IMR-90 (cell line): ENCODE measurements at regions not wholly inside any gene's neighbourhood (a gene's known extent, or its start where the extent isn't known, plus 50 kb on each side); places are given as distances from the start of the nearest gene placed in this dataset.

Experiments used
- ATAC-seq: fragments of 200-7000 bp; cut with Tn5 transposase; 2 replicates; pipeline ENCODE4 v1.9.1; 2020; ENCODE audit warnings: low read depth, mild to moderate bottlenecking, moderate library complexity
- BruUV-seq: library from RNA; stranded (reverse); fragments of 400-500 nt; replicated peaks from 2 replicates; lab custom pipeline; 2021; lab: Mats Ljungman, UMichigan
- CTCF ChIA-PET: fragments of 300-600 bp; formaldehyde crosslinking; extraction: SDS; loops from one replicate; lab custom pipeline; 2021; ENCODE audit warnings: antibody characterized with exemption; lab: Yijun Ruan, JAX
- POLR2A ChIA-PET: fragments of 300-600 bp; sonication (Branson Sonifier 250); formaldehyde crosslinking; loops from one replicate; lab custom pipeline; 2022; ENCODE audit warnings: antibody characterized with exemption; ENCODE audit not compliant: unreplicated experiment; lab: Charles Lee
- DNase-seq: peaks from one replicate; pipeline ENCODE4 v3.0.0; 2013
- H2AFZ ChIP-seq: replicated peaks from 2 replicates; pipeline ENCODE3; 2013; ENCODE audit warnings: low read length, mild to moderate bottlenecking; ENCODE audit not compliant: poor library complexity
- H2AK5ac ChIP-seq: 2 replicates; pipeline ENCODE4 v1.6.1; 2013; ENCODE audit warnings: low read depth, low read length, inconsistent platforms
- H2AK9ac ChIP-seq: replicated peaks from 2 replicates; pipeline ENCODE3; 2013; ENCODE audit warnings: mild to moderate bottlenecking, low read depth, low read length, moderate library complexity; ENCODE audit not compliant: poor library complexity
- H2BK120ac ChIP-seq: 2 replicates; pipeline ENCODE4 v1.6.1; 2013; ENCODE audit warnings: low read depth, low read length, inconsistent platforms
- H2BK15ac ChIP-seq: 3 replicates; pipeline ENCODE4 v1.6.1; 2013; ENCODE audit warnings: low read depth, low read length, inconsistent platforms
- H2BK20ac ChIP-seq: 2 replicates; pipeline ENCODE4 v1.6.1; 2013; ENCODE audit warnings: low read depth, mild to moderate bottlenecking, inconsistent platforms, low read length, moderate library complexity
- H2BK5ac ChIP-seq: 2 replicates; pipeline ENCODE4 v1.6.1; 2013; ENCODE audit warnings: mild to moderate bottlenecking, low read depth, low read length, inconsistent platforms; ENCODE audit not compliant: poor library complexity, severe bottlenecking
- H3K14ac ChIP-seq: replicated peaks from 2 replicates; pipeline ENCODE4 v1.6.1; 2013; ENCODE audit warnings: low read depth, low read length, inconsistent platforms
- H3K18ac ChIP-seq: 2 replicates; pipeline ENCODE4 v1.6.1; 2013; ENCODE audit warnings: low read depth, low read length, control low read depth
- H3K23ac ChIP-seq: 2 replicates; pipeline ENCODE4 v1.6.1; 2013; ENCODE audit warnings: low read depth, low read length, inconsistent platforms
- H3K27ac ChIP-seq: 2 replicates; pipeline ENCODE4 v1.5.1; 2013; ENCODE audit warnings: mild to moderate bottlenecking, control low read depth, low read length; ENCODE audit not compliant: insufficient read depth
- H3K27me3 ChIP-seq: 2 replicates; pipeline ENCODE4 v1.6.1; 2013; ENCODE audit warnings: low read length; ENCODE audit not compliant: control insufficient read depth, insufficient read depth
- H3K36me3 ChIP-seq: 2 replicates; pipeline ENCODE4 v1.6.1; 2013; ENCODE audit warnings: low read length, mixed read lengths; ENCODE audit not compliant: control insufficient read depth, insufficient read depth
- H3K4ac ChIP-seq: 2 replicates; pipeline ENCODE4 v1.6.1; 2013; ENCODE audit warnings: low read depth, low read length, inconsistent platforms
- H3K4me1 ChIP-seq: 2 replicates; pipeline ENCODE4 v1.6.1; 2013; ENCODE audit warnings: low read length, mixed read lengths; ENCODE audit not compliant: control insufficient read depth, insufficient read depth
- H3K4me2 ChIP-seq: 2 replicates; pipeline ENCODE4 v1.6.1; 2013; ENCODE audit warnings: low read depth, mild to moderate bottlenecking, control low read depth, low read length, moderate library complexity
- H3K4me3 ChIP-seq: 2 replicates; pipeline ENCODE4 v1.5.1; 2013; ENCODE audit warnings: low read depth, mild to moderate bottlenecking, control low read depth, low read length, moderate library complexity; ENCODE audit not compliant: insufficient read depth
- H3K56ac ChIP-seq: 2 replicates; pipeline ENCODE4 v1.6.1; 2013; ENCODE audit warnings: low read length, inconsistent platforms; ENCODE audit not compliant: insufficient read depth; ENCODE audit errors: extremely low read depth
- H3K79me1 ChIP-seq, 2 experiments: 2 replicates each; pipeline ENCODE4 v1.6.1; 2013; ENCODE audit warnings: low read length in 2 of 2, inconsistent platforms in 1 of 2, low read depth in 1 of 2
- H3K9ac ChIP-seq: 2 replicates; pipeline ENCODE4 v1.6.1; 2013; ENCODE audit warnings: low read depth, low read length, control low read depth
- H3K9me1 ChIP-seq: 2 replicates; pipeline ENCODE4 v1.6.1; 2013; ENCODE audit warnings: low read length, inconsistent platforms; ENCODE audit not compliant: insufficient read depth
- H3K9me3 ChIP-seq: 2 replicates; pipeline ENCODE4 v1.6.1; 2013; ENCODE audit warnings: low read length; ENCODE audit not compliant: control insufficient read depth, insufficient read depth
- H4K20me1 ChIP-seq: 2 replicates; pipeline ENCODE4 v1.6.1; 2013; ENCODE audit warnings: low read length, inconsistent platforms; ENCODE audit not compliant: insufficient read depth
- H4K5ac ChIP-seq: 2 replicates; pipeline ENCODE4 v1.6.1; 2013; ENCODE audit warnings: mild to moderate bottlenecking, low read depth, low read length, control low read depth
- H4K8ac ChIP-seq, 2 experiments: 2 replicates each; pipeline ENCODE4 v1.6.1; 2013; ENCODE audit warnings: low read depth in 2 of 2, low read length in 2 of 2, control low read depth in 1 of 2, inconsistent platforms in 1 of 2
- H4K91ac ChIP-seq: 2 replicates; pipeline ENCODE4 v1.6.1; 2013; ENCODE audit warnings: low read depth, low read length, inconsistent platforms; ENCODE audit not compliant: insufficient read depth
- BHLHE40 ChIP-seq: fragments of 150-350 bp; IDR thresholded peaks from 2 replicates; pipeline ENCODE4 v1.6.1; 2016; ENCODE audit warnings: mild to moderate bottlenecking, low read depth, low read length
- FOS ChIP-seq: fragments of 150-350 bp; IDR thresholded peaks from 2 replicates; pipeline ENCODE4 v1.6.1; 2016; ENCODE audit warnings: low read depth, low read length
- RCOR1 ChIP-seq: IDR thresholded peaks from 2 replicates; pipeline ENCODE4 v1.6.1; 2012; ENCODE audit warnings: mild to moderate bottlenecking, low read length, improper control_type of control experiment; ENCODE audit not compliant: insufficient replicate concordance
- RFX5 ChIP-seq: IDR thresholded peaks from 2 replicates; pipeline ENCODE4 v1.8.0; 2012; ENCODE audit warnings: low read depth, mild to moderate bottlenecking, low read length, moderate library complexity
- WGBS, 2 experiments: methylation state at CpG; one replicate each; pipeline versions ENCODE4 v1.1.5 to v1.1.7; 2013; ENCODE audit warnings: missing lambda C conversion rate in 2 of 2; ENCODE audit not compliant: insufficient read length in 1 of 2; ENCODE audit errors: extremely low coverage in 2 of 2; 5-methylcytosine and 5-hydroxymethylcytosine counted together
- dilution Hi-C: fragments of 300-500 bp; cut with HindIII; formaldehyde crosslinking; loops from one replicate; pipeline ENCODE4 v1.14.3; 2018; ENCODE audit warnings: low sequenced_read_pairs; ENCODE audit not compliant: unreplicated experiment
- in situ Hi-C: fragments of 300-500 bp; cut with MboI; formaldehyde crosslinking; loops from 3 replicates; pipeline ENCODE4 v1.14.3; 2019; ENCODE audit warnings: low sequenced_read_pairs, inconsistent platforms, mixed read lengths
- intact Hi-C: fragments of 100-400 bp; cut with micrococcal nuclease; formaldehyde crosslinking; loops from 2 replicates; pipeline ENCODE4 v1.10.0; 2022

DNA sequence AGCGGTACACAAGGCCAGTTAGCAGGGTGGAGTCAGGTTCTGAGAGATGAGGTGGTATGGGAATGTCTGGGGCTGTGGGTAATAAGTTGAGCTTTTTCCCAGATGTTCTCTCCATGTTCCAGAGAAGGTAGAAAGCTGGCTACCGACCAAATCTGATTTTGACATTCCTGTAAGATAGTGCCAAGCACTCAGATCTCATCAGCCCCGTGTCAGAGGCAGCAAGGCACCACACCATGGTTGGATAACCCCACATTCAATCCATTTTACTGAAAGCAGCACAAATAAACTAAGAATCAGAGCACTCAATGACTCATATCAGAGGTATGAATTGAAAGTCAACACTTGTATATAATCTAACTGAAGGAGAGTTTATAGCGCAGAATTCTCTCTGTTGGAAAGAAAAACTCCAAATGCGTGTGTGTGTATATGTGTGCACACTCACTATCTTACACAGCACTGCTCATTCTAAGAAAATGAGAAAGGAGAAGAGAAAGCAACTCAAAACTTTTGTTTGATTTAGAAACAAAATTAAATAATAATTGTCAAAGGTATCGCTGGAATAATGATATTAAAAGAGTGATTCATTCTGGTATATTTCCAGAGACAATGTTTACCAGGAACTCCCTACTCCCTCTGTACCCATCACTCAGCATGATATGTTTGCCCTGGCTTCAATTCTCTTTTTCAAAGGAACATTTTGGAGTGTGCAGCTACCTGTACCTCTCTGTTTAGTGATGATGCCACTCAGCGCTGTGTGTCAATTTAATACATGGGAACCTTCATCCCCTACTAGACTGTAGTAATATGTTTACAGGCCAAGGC lies 375.1 kb upstream of the ID2 start:
- WGBS, 2 experiments: 80% methylated on average over 1 of the region's 7 CpGs; no CpG with 5 or more reads in 1 of the 2 experiments
- H3K9me3 ChIP-seq: no peaks in the 10 kb centered on the region; the same call in 1 of the 2 replicates
- 0 out of 2 replicates have a peak, but pooled peaks have one; percentile 6 for TF ChIP-seq RFX5
- TF ChIP-seq RCOR1: no peak
- TF ChIP-seq FOS: peak; percentile 76
- 0 out of 2 replicates have a peak, but pooled peaks have one; percentile 37 for TF ChIP-seq BHLHE40
- peak overlapping the region; percentile 57; the same call in 1 of the 2 replicates for H3K56ac ChIP-seq
- H4K5ac ChIP-seq: peak overlapping the region; percentile 76
- peaks cover 14% of the 10 kb centered on the region for H3K9me1 ChIP-seq
- BruUV-seq: no TSS peak
- no peaks in the 10 kb centered on the region for H3K79me1 ChIP-seq
- H3K36me3 ChIP-seq: no peaks in the 10 kb centered on the region
- H3K4me3 ChIP-seq: no peak overlapping the region
- no peaks in the 10 kb centered on the region for H3K27me3 ChIP-seq
- H4K8ac ChIP-seq: peak overlapping the region; percentile 38 to 54; a peak in 2 of 4 replicates
- H3K9ac ChIP-seq: peak overlapping the region; percentile 22; the same call in 1 of the 2 replicates
- H3K4me2 ChIP-seq: peak overlapping the region; percentile 23
- H3K18ac ChIP-seq: peak overlapping the region; percentile 95
- peak overlapping the region; percentile 89 for H2BK20ac ChIP-seq
- ChIA-PET POLR2A (interaction anchor here (0.6 kb wide), 1 partner anchor 98 kb away, joined by 3 read pairs; no protein-coding TSS in a partner anchor), CTCF (no interaction called here)
- no peak overlapping the region for H2AK9ac ChIP-seq
- peak overlapping the region; percentile 86 for H3K4ac ChIP-seq
- H3K14ac ChIP-seq: 0 out of 2 replicates have a peak overlapping the region, but pooled peaks have one; percentile 29
- H4K91ac ChIP-seq: peak overlapping the region; percentile 87
- in situ Hi-C loops (loop anchor here (10.0 kb wide), 1 partner anchor 378 kb away; the partner anchor contains the start of gene ID2), dilution Hi-C loops (no loop called here), intact Hi-C loops (loop anchor here (1.0 to 10.0 kb wide), 4 partner anchors 114 to 377 kb away; no protein-coding TSS in a partner anchor)
- H2AK5ac ChIP-seq: peak overlapping the region; percentile 94
- ATAC-seq (peak; percentile 80), DNase-seq (peak; percentile 90)
- H2BK120ac ChIP-seq: peak overlapping the region; percentile 92
- H3K23ac ChIP-seq: peak overlapping the region; percentile 10; the same call in 1 of the 2 replicates
- H3K27ac ChIP-seq: peak overlapping the region; percentile 89
- peak overlapping the region; percentile 73 for H2BK5ac ChIP-seq
- H3K4me1 ChIP-seq: peaks cover 15% of the 10 kb centered on the region
- H4K20me1 ChIP-seq: peaks cover 3% of the 10 kb centered on the region; the same call in 1 of the 2 replicates
- H2BK15ac ChIP-seq: peak overlapping the region; percentile 65; the same call in 2 of the 3 replicates
- no peak overlapping the region for H2AFZ ChIP-seq
